ENCODE measurements at regions not wholly inside any gene's neighbourhood (a gene's known extent, or its start where the extent isn't known, plus 50 kb on each side); places are given as distances from the start of the nearest gene placed in this dataset.

DNA sequence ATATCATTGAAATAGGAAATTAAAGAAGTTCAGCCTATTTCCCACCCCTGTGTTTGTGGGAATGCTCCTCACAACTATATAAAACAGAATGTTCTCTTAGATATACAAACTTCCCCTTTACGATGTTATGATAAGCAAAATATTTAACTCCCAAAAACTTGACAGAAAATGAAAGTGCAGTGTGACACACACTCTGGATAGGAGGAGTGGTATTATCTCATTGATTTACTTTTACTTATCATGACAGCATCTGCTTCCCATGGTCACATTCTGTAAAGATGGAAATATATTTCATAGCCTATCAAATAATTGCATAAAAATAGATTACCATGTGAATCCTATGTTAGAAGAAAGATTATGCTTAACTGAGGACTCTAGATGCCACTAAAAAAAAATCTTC, 96.6 kb upstream of the STK17B start:
- no peaks in the 10 kb centered on the region for H3K9me3 ChIP-seq (ENCODE audit: low read depth)
- no peak overlapping the region for H2AFZ ChIP-seq (replicated peaks)

DNA sequence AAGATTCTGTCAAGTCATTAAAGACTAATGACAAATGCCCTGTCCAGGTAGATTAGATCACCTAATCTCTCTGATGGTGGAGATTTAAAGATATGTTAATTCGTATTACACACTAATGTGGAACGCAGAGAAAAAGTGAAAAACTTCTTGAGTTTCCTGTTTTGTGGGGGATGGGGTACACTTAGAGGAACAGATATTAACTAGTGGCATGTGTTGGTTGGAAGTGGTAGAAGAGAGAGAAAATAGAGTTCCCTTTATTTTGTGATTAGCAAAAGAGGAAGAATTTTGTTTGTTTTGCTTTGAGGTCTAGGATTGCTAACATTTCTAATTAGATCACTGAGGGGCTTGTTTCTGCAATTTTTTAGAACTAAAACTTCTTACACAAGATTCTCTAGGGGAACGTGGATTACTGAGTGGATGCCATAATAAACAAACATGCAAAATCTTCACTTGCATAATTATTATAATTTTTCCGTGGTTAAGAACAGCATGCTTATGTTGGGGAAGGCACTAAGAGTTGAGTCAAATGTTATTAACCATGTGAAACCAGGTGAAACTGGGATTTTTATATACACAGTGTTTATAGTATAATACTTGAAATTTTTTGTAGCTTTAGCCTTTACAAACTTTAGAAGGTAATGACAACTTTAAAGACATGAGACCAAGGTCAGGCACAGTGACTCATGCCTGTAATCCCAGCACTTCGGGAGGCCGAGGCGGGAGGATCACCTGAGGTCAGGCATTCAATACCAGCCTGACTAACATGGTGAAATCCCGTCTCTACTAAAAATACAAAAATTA, 97.4 kb upstream of the STK17B start:
- Histone ChIP-seq H3K4me1 (no peaks in the 10 kb centered on the region), H3F3A (ENCODE audit: low read depth) (no peaks in the 10 kb centered on the region), H3K36me3 (no peaks in the 10 kb centered on the region), H4K20me1 (ENCODE audit: low read depth) (no peaks in the 10 kb centered on the region), H3K9ac (no peak overlapping the region), H3K4me3 (no peak overlapping the region), H3K27ac (no peak overlapping the region), H3K9me3 (ENCODE audit: low read depth) (no peaks in the 10 kb centered on the region), H3K4me2 (no peak overlapping the region), H3K79me2 (ENCODE audit: low read depth) (no peaks in the 10 kb centered on the region), H3K27me3 (no peaks in the 10 kb centered on the region), H2AFZ (replicated peaks) (no peak overlapping the region)
- H3K27me3 Mint-ChIP-seq (ENCODE audit: insufficient read depth, low read depth): no peaks in the 10 kb centered on the region
- H3K9me3 Mint-ChIP-seq: no peaks in the 10 kb centered on the region
- H3K4me3 Mint-ChIP-seq: no peak overlapping the region
- no peaks in the 10 kb centered on the region for H3K4me1 Mint-ChIP-seq
- TF ChIP-seq EZH2phosphoT487 (IDR thresholded peaks at IDR 0.05) (no peak), CTCF (IDR thresholded peaks at IDR 0.05) (no peak), EZH2 (IDR thresholded peaks at IDR 0.05) (no peak)
- DNase-seq (ENCODE audit: low spot score): no peak
- H3K27ac Mint-ChIP-seq: no peak overlapping the region
- peaks cover 4% of the 10 kb centered on the region for H3K36me3 Mint-ChIP-seq

More for the DNA sequence above, 96.6 kb upstream of the STK17B start:
- Mint-ChIP-seq H3K4me1 (no peaks in the 10 kb centered on the region), H3K4me3 (no peak overlapping the region), H3K36me3 (peaks cover 4% of the 10 kb centered on the region), H3K27me3 (ENCODE audit: insufficient read depth, low read depth) (no peaks in the 10 kb centered on the region), H3K9me3 (no peaks in the 10 kb centered on the region), H3K27ac (no peak overlapping the region)
- DNase-seq (ENCODE audit: low spot score): no peak
- no peak overlapping the region for H3K4me2 ChIP-seq
- H3K4me3 ChIP-seq: no peak overlapping the region
- TF ChIP-seq EZH2 (IDR thresholded peaks at IDR 0.05): no peak
- no peak overlapping the region for H3K9ac ChIP-seq
- no peaks in the 10 kb centered on the region for H3K4me1 ChIP-seq
- no peaks in the 10 kb centered on the region for H3F3A ChIP-seq (ENCODE audit: low read depth)
- no peaks in the 10 kb centered on the region for H4K20me1 ChIP-seq (ENCODE audit: low read depth)
- no peaks in the 10 kb centered on the region for H3K27me3 ChIP-seq
- no peaks in the 10 kb centered on the region for H3K36me3 ChIP-seq
- no peak overlapping the region for H3K27ac ChIP-seq
- H3K79me2 ChIP-seq (ENCODE audit: low read depth): no peaks in the 10 kb centered on the region

DNA sequence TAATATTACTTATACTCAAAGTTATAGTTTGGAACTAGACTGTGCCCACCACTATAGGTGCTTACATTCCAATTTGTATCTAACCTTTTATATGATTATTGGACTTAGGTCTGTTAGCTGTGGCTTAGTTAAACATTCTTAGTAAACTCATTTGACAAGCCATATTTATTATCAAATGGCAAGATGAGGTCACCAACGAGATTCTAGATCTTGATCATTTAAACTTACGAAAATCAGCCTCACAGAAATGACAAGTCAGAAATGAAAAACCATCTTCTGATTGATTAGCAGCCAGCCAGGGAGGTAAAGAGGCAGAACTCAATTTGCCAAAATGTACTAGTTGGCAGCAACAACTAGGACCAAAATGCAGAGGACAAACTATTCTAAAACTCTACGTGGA, 100.4 kb upstream of the STK17B start:
- peaks cover 4% of the 10 kb centered on the region for H3K36me3 Mint-ChIP-seq
- DNase-seq (ENCODE audit: low spot score): no peak
- H3F3A ChIP-seq (ENCODE audit: low read depth): no peaks in the 10 kb centered on the region
- H4K20me1 ChIP-seq (ENCODE audit: low read depth): no peaks in the 10 kb centered on the region
- H3K4me2 ChIP-seq: no peak overlapping the region
- no peak overlapping the region for H3K9ac ChIP-seq
- no peak overlapping the region for H2AFZ ChIP-seq (replicated peaks)
- no peak overlapping the region for H3K4me3 ChIP-seq
- H3K9me3 ChIP-seq (ENCODE audit: low read depth): no peaks in the 10 kb centered on the region
- H3K27ac ChIP-seq: no peak overlapping the region
- H3K27ac Mint-ChIP-seq: no peak overlapping the region
- H3K4me1 Mint-ChIP-seq: peaks cover 14% of the 10 kb centered on the region
- no peaks in the 10 kb centered on the region for H3K9me3 Mint-ChIP-seq
- H3K79me2 ChIP-seq (ENCODE audit: low read depth): no peaks in the 10 kb centered on the region
- H3K4me3 Mint-ChIP-seq: no peak overlapping the region
- H3K27me3 Mint-ChIP-seq (ENCODE audit: insufficient read depth, low read depth): no peaks in the 10 kb centered on the region
- no peaks in the 10 kb centered on the region for H3K4me1 ChIP-seq
- H3K27me3 ChIP-seq: no peaks in the 10 kb centered on the region
- H3K36me3 ChIP-seq: no peaks in the 10 kb centered on the region
- TF ChIP-seq EZH2 (IDR thresholded peaks at IDR 0.05) (no peak), EZH2phosphoT487 (IDR thresholded peaks at IDR 0.05) (no peak), CTCF (IDR thresholded peaks at IDR 0.05) (no peak)

DNA sequence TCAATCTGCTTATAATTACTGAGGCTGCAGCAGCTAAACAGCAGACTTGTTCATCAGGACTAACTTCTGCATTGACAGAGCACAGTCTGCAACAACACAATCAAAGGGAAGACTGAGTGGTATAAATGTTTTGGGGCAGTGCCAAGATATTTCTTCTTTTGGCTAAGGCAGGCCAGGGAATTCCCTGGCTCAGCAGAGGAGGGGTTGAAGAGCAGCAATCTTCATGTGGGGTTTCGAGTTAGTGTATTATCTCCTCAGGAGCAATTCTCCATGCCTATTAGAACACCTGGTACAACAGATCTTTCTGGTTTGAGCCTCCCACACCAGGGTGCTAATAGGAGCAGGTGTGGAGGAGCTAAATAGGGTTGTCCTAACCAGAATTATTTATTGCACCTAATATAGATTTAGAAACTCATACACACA, 103.0 kb upstream of the STK17B start:
- no peaks in the 10 kb centered on the region for H3K27me3 ChIP-seq
- no peaks in the 10 kb centered on the region for H3K9me3 ChIP-seq (ENCODE audit: low read depth)
- Mint-ChIP-seq H3K9me3 (no peaks in the 10 kb centered on the region), H3K4me1 (peaks cover 14% of the 10 kb centered on the region), H3K27me3 (ENCODE audit: insufficient read depth, low read depth) (no peaks in the 10 kb centered on the region), H3K4me3 (no peak overlapping the region), H3K27ac (no peak overlapping the region), H3K36me3 (peaks cover 5% of the 10 kb centered on the region)
- no peak overlapping the region for H3K4me2 ChIP-seq
- no peak overlapping the region for H3K27ac ChIP-seq
- no peak for DNase-seq (ENCODE audit: low spot score)
- H3F3A ChIP-seq (ENCODE audit: low read depth): no peaks in the 10 kb centered on the region
- H3K4me3 ChIP-seq: no peak overlapping the region
- no peaks in the 10 kb centered on the region for H3K79me2 ChIP-seq (ENCODE audit: low read depth)
- no peak overlapping the region for H2AFZ ChIP-seq (replicated peaks)
- H3K4me1 ChIP-seq: no peaks in the 10 kb centered on the region
- H4K20me1 ChIP-seq (ENCODE audit: low read depth): no peaks in the 10 kb centered on the region
- H3K36me3 ChIP-seq: no peaks in the 10 kb centered on the region
- no peak overlapping the region for H3K9ac ChIP-seq
- TF ChIP-seq EZH2 (IDR thresholded peaks at IDR 0.05) (no peak), EZH2phosphoT487 (IDR thresholded peaks at IDR 0.05) (no peak), CTCF (IDR thresholded peaks at IDR 0.05) (no peak)
